ENCODE measurements at regions not wholly inside any gene's neighbourhood (a gene's known extent, or its start where the extent isn't known, plus 50 kb on each side); places are given as distances from the start of the nearest gene placed in this dataset.

DNA sequence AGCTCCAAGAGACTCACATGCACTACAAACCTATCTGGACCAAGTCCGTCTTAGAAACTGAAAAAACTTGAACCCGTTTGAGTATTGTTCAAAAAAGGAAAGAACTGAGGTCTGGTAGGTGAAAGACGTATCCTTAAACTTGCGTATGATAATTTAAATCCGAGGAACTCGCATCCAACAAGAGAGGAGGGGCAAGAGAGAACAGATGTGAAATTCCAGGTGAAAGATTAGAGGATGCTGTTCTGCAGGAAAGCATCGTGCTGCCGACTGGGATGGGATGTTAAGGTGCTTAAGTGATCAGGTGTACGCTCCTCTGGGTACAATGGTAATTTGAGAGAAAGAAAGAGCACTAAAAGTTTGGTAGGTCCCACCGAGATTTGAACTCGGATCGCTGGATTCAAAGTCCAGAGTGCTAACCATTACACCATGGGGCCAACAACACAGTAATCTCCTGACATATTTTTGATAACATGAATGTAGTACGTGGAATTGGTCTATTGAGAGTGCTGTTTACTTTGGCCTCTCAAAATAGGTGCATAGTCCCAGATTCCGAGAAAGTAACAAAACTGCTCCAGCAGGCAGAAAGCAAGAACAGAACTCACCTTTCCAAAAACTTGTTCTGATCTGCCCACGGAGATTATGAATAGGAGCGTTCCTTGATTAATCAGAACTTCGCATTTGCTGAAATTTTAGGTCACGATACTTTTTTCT is 53.5 kb upstream of the BTN3A2 start:
- H3K4me3 ChIP-seq (ENCODE audit: low read depth, low read length) = peak overlapping the region; percentile 78
- DNase-seq (ENCODE audit: low read depth) = peak; percentile 73
- TF ChIP-seq MYC (IDR thresholded peaks at IDR 0.05; ENCODE audit: low read depth, low read length) (no peak), POLR2A (IDR thresholded peaks at IDR 0.05; ENCODE audit: extremely low read depth, insufficient read length) (no peak)
- TF ChIP-seq, protein P1, sequence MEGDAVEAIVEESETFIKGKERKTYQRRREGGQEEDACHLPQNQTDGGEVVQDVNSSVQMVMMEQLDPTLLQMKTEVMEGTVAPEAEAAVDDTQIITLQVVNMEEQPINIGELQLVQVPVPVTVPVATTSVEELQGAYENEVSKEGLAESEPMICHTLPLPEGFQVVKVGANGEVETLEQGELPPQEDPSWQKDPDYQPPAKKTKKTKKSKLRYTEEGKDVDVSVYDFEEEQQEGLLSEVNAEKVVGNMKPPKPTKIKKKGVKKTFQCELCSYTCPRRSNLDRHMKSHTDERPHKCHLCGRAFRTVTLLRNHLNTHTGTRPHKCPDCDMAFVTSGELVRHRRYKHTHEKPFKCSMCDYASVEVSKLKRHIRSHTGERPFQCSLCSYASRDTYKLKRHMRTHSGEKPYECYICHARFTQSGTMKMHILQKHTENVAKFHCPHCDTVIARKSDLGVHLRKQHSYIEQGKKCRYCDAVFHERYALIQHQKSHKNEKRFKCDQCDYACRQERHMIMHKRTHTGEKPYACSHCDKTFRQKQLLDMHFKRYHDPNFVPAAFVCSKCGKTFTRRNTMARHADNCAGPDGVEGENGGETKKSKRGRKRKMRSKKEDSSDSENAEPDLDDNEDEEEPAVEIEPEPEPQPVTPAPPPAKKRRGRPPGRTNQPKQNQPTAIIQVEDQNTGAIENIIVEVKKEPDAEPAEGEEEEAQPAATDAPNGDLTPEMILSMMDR (IDR thresholded peaks at IDR 0.05; ENCODE audit: low read depth, low read length) = no peak
- TF ChIP-seq, protein P2, sequence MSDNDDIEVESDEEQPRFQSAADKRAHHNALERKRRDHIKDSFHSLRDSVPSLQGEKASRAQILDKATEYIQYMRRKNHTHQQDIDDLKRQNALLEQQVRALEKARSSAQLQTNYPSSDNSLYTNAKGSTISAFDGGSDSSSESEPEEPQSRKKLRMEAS (IDR thresholded peaks at IDR 0.05; ENCODE audit: low read depth, low read length) = no peak

DNA sequence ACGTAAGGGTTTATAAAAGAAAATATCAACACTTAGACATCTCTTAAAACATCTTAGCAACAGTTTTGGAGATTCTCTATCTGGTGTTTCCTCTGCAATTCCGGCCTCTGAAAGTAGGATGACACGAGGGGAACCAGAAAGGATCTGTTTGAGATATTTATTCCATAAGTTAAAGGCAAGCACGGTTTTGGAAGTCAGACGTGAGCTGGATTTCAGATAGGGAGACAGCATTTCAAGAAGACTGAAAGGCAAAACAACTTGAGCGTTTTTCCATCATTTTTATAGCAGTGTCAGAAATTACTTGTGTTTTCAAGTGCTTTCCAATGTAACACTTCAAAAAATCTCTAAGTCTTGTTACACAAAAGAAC is 52.9 kb upstream of the BTN3A2 start:
- peak overlapping the region; percentile 78 for H3K4me3 ChIP-seq (ENCODE audit: low read depth, low read length)
- no peak for DNase-seq (ENCODE audit: low read depth)
- TF ChIP-seq, protein P2 (IDR thresholded peaks at IDR 0.05; ENCODE audit: low read depth, low read length) = no peak
- TF ChIP-seq, protein P1 (IDR thresholded peaks at IDR 0.05; ENCODE audit: low read depth, low read length) = no peak
- TF ChIP-seq POLR2A (IDR thresholded peaks at IDR 0.05; ENCODE audit: extremely low read depth, insufficient read length) = no peak
- TF ChIP-seq MYC (IDR thresholded peaks at IDR 0.05; ENCODE audit: low read depth, low read length) = no peak

DNA sequence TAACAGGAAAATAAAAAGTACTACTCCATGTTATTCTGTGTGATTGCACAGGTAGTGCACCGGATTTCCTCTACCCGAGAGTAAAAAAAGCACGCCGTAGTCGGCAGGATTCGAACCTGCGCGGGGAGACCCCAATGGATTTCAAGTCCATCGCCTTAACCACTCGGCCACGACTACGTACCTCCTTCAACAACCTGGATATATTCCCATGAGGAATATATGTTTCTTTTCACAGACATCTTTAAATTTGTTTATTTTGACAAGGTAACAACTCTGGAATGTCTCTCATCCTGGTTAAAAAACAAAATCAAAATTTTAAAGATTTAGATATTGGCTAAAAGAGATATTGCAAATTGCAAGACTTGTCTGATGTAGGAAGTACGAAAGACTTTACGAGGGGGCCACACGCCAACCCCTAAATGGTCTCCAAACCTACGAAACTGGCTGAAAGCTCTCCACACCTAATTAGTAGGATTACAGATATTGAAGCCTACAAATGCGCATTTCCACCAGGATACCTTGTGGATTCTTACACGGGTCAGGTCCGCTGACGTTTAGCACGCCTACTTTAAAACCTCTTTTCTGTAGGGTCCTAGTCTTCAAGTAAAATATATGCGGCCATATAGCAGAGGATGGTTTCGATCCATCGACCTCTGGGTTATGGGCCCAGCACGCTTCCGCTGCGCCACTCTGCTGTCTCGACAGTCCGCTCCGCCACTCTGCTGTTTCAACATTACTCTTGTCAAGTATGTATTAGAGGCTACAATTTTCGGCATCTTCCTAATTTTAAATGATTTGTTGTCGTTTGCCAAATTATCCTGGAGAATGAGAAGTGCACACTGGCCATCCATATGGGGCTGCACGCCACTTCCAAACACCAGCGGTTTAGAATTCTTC is 52.2 kb upstream of the BTN3A2 start:
- DNase-seq (ENCODE audit: low read depth) = peak; percentile 93
- TF ChIP-seq MYC (IDR thresholded peaks at IDR 0.05; ENCODE audit: low read depth, low read length) (0 out of 2 replicates have a peak, but pooled peaks have one; percentile 3), POLR2A (IDR thresholded peaks at IDR 0.05; ENCODE audit: extremely low read depth, insufficient read length) (no peak)
- TF ChIP-seq, protein P2 (IDR thresholded peaks at IDR 0.05; ENCODE audit: low read depth, low read length) = peak; percentile 15
- peak overlapping the region; percentile 78 for H3K4me3 ChIP-seq (ENCODE audit: low read depth, low read length)
